Activated CD8-positive, alpha-beta memory T cell treated with anti-CD3 and anti-CD28 coated beads, Interleukin-2, amount 50 U/mL, for 24 hours (primary cell): ENCODE measurements at regions not wholly inside any gene's neighbourhood (a gene's known extent, or its start where the extent isn't known, plus 50 kb on each side); places are given as distances from the start of the nearest gene placed in this dataset.

ENCODE experiments used
- DNase-seq: peaks from one replicate; pipeline ENCODE4 v3.0.0-alpha.2; 2020; ENCODE audit errors: extremely low read depth

- no peak for DNase-seq
Measured at GRCh38 chr12:107442326-107442987, 243.1 kb upstream of the PWP1 start.

GRCh38 chr12:107443320-107444090 is 242.1 kb upstream of the PWP1 start:
- DNase-seq: no peak

DNA sequence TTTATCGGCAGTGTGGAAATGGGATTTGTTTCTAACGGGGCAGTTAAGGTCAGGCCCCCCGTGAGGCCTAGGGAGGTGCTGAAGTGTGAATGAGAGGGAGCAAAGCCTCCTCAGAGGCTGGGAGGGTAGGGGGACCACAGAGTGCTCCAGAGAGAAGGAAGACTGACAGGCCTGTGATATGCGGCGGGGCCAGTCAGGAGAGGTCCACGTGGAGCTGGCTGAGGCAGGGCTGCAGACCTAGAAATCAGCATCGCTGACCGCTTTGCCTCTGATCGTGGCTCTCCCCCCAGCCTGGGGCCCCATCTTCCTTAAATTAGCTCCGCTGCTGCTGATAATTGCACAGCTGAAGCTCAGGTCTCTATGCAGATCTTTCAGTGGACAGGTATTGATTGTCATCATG is 240.8 kb upstream of the PWP1 start:
- DNase-seq: no peak

DNA sequence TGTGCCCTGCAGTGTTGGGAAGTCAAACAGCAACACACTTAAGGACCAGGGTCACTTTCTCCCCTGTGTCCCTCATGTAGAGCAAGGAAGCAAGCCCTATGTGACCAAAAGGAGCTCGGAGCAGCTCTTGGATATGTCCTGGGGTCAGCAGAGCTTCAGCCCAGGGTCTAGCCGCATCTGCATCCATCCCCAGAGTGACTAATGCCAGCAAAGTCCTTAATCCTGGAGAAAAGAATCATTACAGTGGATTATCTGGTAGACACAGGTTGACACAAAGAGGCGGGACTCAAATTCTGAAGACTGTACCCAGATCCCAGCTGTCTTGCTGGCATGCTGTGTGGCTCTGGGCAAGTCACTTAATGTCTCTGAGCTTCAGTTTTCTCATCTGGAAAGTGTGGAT is 239.1 kb upstream of the PWP1 start:
- no peak for DNase-seq

- no peak for DNase-seq
Measured at GRCh38 chr12:107447336-107447735, 238.3 kb upstream of the PWP1 start.

DNA sequence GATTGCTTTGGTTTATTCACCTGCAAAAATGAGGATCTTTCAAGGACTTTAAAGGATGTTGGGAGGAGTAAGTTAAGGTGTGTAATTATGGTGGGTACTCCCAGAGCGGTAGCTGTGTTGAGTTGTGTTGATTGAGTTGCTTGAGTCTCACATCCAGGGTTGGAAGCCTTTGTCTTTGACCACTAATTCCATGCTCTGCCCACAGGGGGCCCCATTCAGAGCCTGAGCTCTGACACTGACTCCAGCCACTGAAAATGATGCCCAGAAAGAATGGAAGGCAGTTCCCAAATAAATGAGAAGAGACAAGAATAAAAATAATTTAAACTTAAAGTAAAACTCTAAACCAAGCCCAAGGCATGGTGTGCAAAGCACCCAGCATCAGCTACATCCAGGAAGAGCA is 237.4 kb upstream of the PWP1 start:
- no peak for DNase-seq

DNA sequence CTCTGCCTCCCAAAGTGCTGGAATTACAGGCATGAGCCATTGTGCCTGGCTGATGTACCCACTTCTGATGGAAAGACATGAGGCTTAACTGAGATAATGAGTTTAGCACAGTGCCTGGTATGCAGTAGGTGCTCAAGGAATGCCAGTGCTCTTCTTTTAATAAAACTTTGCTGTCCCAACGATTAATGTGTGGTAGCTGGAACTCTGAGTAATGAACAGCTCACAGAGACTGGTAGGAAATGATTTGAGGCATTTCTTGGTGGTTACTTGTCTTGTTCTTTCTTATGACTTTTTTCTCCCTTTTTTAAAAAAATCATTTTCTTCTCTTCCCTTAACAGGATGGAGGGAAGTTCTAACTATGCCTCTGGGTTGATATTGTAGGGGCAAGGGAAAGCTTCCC is 235.7 kb upstream of the PWP1 start:
- no peak for DNase-seq

- no peak for DNase-seq
Measured at GRCh38 chr12:107450541-107450940, 235.1 kb upstream of the PWP1 start.

DNA sequence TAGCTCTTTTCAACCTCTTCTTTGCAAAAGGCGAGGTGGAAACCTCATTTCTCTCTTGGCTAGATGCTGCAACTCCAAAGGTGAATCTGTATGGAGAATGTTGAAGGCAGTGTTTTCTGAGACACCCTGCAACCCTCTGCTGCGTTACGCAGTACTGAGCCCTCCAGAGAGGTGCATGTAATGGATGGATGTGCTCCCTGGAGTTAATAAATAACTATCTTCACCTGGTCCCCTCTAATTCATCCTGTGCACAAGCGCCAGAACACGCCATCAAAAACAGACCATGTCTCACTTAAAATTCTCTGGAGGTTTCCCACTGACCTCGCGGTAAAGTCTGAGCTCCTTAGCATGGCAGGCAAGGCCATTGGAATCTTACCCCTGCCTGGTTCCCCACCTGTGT is 234.4 kb upstream of the PWP1 start:
- DNase-seq: no peak

GRCh38 chr12:107454109-107454830 is 231.3 kb upstream of the PWP1 start:
- no peak for DNase-seq

GRCh38 chr12:107457362-107457935 is 228.2 kb upstream of the PWP1 start:
- no peak for DNase-seq

DNA sequence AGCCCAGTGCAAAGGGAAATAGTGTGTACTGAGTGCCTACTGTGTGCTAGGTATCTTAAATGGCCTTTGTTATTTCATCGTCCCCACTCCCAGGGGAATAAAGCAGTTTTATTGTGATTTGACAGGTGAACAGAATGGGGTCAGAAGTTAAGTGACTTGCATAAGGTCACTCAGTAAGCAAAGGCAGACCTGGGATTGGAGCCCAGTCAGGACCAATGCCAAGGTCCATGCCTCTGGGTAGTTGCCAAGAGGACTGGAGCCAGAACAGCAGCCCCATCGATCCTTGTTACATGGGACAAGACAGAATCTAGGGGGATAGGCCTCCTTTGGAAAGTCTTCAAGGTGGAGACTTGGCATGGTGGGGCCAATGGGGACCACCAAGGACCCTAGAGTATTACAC is 227.4 kb upstream of the PWP1 start:
- no peak for DNase-seq

GRCh38 chr12:107458990-107459389 is 226.6 kb upstream of the PWP1 start:
- no peak for DNase-seq

GRCh38 chr12:107459641-107460040 is 226.0 kb upstream of the PWP1 start:
- no peak for DNase-seq

GRCh38 chr12:107461222-107461975 is 224.2 kb upstream of the PWP1 start:
- DNase-seq: no peak

DNA sequence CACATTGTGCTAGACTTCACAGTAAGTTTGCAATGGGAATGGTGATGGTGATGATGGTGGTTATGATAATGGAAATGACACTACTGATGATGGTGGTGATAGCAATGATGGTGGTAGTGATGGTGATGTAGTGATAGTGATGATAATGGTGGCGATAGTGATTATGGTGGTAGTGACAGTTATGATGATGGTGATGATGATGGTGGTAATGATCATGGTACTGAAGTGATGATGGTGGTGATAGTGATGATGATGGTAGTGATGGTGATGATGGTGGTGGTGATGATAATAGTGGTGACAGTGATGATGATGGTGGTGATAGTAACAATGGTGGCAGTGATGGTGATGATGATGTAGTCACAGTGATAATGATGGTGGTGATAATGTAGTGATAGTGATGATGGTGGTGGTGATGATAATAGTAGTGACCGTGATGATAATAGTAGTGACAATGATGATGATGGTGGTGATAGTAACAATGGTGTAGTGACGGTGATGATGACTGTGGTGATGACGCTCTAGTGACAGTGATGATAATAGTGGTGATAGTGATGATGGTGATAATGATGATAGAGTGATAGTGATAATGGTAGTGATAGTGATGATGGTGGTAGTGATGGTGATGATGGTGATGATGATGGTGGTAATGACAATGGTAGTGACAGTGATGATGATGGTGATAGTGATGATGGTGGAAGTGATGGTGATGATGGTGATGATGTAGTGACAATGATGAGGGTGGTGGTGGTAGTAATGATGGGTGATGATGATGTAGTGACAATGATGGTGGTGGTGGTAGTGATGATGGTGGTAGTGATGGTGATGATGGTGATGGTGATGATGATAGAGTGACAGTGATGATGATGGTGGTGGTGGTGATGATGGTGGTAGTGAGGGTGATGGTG is 222.9 kb upstream of the PWP1 start:
- no peak for DNase-seq

DNA sequence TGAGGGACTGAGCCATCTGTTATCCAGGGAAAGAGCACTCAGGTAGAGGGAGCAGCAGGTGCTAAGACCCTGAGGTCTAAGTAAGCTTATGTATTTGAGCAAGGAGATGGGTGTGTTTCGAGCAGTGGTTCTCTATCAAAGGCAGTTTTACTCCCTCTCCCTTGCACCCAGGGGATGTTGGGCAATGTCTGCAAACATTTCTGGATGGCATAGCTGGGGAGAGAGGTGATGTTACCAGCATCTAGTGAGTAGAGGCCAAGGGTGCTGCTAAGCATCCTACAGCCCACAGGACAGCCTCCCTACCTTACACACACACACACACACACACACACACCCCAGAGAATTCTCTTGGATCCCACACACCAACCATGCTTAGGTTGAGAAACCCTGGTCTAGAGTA is 221.0 kb upstream of the PWP1 start:
- no peak for DNase-seq

- DNase-seq: no peak
Measured at GRCh38 chr12:107465625-107466024, 220.0 kb upstream of the PWP1 start.

DNA sequence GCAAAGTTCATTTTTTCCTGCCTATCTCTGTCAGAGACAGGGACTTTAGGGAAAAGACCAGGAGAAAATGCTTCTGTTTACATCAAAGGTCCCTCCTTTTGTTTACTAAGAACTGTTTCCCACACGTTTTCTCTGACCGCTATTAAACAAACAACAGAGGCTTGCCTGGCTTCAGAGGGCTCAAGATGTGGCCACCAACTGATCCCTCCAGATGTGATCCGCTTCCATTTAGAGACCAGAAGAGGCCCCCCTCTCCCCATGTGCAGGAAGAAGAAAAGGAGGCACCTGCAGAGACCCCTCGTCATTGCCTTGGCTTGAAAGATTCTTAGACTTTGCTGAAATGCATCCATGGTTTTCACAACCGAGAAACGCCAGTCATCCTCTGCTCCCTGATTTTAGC is 217.9 kb upstream of the PWP1 start:
- no peak for DNase-seq

DNA sequence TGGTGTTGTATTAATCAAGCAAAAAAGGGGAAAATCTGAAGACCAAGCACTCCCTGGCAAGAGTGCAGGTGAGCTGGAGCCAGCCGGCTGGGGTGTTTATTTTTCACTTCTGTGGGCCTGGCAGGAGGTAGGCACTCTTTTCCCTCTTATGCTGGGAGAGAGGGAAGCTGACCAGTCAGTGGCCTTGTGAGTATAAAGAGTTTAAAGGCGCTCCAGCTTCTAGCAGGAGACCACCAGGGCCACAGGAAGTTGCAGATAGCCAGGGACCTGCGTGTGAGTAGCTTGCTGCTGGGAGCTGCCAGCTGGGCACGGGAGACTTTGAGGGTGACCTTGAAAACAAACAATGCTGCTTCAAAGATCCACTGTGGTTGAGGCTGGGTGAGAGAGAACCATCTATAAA is 217.4 kb upstream of the PWP1 start:
- DNase-seq: no peak

- DNase-seq: no peak
Measured at GRCh38 chr12:107469011-107469410, 216.6 kb upstream of the PWP1 start.
